ENCODE measurements at regions not wholly inside any gene's neighbourhood (a gene's known extent, or its start where the extent isn't known, plus 50 kb on each side); places are given as distances from the start of the nearest gene placed in this dataset.

- Histone ChIP-seq H3K36me3 (no peaks in the 10 kb centered on the region), H3K4me3 (no peak overlapping the region), H3K4me1 (ENCODE audit: insufficient read depth) (no peaks in the 10 kb centered on the region), H3K9me3 (no peaks in the 10 kb centered on the region), H3K27me3 (no peaks in the 10 kb centered on the region), H3K27ac (no peak overlapping the region)
- WGBS, 3 donors, result 81 to 91% (median 91%) methylated on average over 3 of the region's 3 CpGs
- intact Hi-C loops (cut with DNase I), result no loop called here
- no peak for DNase-seq
- TF ChIP-seq POLR2A (IDR thresholded peaks at IDR 0.05) (no peak), CTCF (IDR thresholded peaks at IDR 0.05) (no peak), EP300 (IDR thresholded peaks at IDR 0.05) (no peak)
These were observed 224.9 kb downstream of the BAMBI start for GRCh38 chr10:28902215-28902614.

- H3K36me3 ChIP-seq, result no peaks in the 10 kb centered on the region
- WGBS, 3 donors, result 77 to 93% (median 92%) methylated on average over 2 of the region's 2 CpGs
- intact Hi-C loops (cut with DNase I), result no loop called here
- no peak for DNase-seq
- no peak overlapping the region for H3K27ac ChIP-seq
- TF ChIP-seq CTCF (IDR thresholded peaks at IDR 0.05) (no peak), POLR2A (IDR thresholded peaks at IDR 0.05) (no peak), EP300 (IDR thresholded peaks at IDR 0.05) (no peak)
- H3K27me3 ChIP-seq, result no peaks in the 10 kb centered on the region
- H3K4me1 ChIP-seq (ENCODE audit: insufficient read depth), result no peaks in the 10 kb centered on the region
- no peak overlapping the region for H3K4me3 ChIP-seq
- H3K9me3 ChIP-seq, result no peaks in the 10 kb centered on the region
These were observed 225.7 kb downstream of the BAMBI start for GRCh38 chr10:28903063-28903462.

- no peak overlapping the region for H3K4me3 ChIP-seq
- H3K9me3 ChIP-seq, result no peaks in the 10 kb centered on the region
- H3K27me3 ChIP-seq, result no peaks in the 10 kb centered on the region
- no peaks in the 10 kb centered on the region for H3K4me1 ChIP-seq (ENCODE audit: insufficient read depth)
- DNase-seq, result no peak
- H3K36me3 ChIP-seq, result no peaks in the 10 kb centered on the region
- WGBS, 3 donors, result 46 to 59% (median 56%) methylated on average over 6 of the region's 6 CpGs
- no peak for TF ChIP-seq CTCF (IDR thresholded peaks at IDR 0.05)
- no peak for TF ChIP-seq EP300 (IDR thresholded peaks at IDR 0.05)
- intact Hi-C loops (cut with DNase I), result no loop called here
- no peak overlapping the region for H3K27ac ChIP-seq
These were observed 226.4 kb downstream of the BAMBI start for GRCh38 chr10:28903736-28904135.

GRCh38 chr10:28905371-28905770, 228.1 kb downstream of the BAMBI start:
- H3K4me1 ChIP-seq (ENCODE audit: insufficient read depth), result no peaks in the 10 kb centered on the region
- no peak overlapping the region for H3K4me3 ChIP-seq
- TF ChIP-seq POLR2A (IDR thresholded peaks at IDR 0.05) (no peak), CTCF (IDR thresholded peaks at IDR 0.05) (no peak), EP300 (IDR thresholded peaks at IDR 0.05) (no peak)
- no peak for DNase-seq
- intact Hi-C loops (cut with DNase I), result no loop called here
- H3K27me3 ChIP-seq, result no peaks in the 10 kb centered on the region
- 76 to 82% (median 81%) methylated on average over 5 of the region's 5 CpGs for WGBS, 3 donors
- H3K36me3 ChIP-seq, result no peaks in the 10 kb centered on the region
- no peaks in the 10 kb centered on the region for H3K9me3 ChIP-seq
- H3K27ac ChIP-seq, result no peak overlapping the region

- no peak overlapping the region for H3K4me3 ChIP-seq
- no peaks in the 10 kb centered on the region for H3K9me3 ChIP-seq
- intact Hi-C loops (cut with DNase I), result no loop called here
- H3K36me3 ChIP-seq, result no peaks in the 10 kb centered on the region
- H3K27me3 ChIP-seq, result no peaks in the 10 kb centered on the region
- H3K27ac ChIP-seq, result no peak overlapping the region
- no peaks in the 10 kb centered on the region for H3K4me1 ChIP-seq (ENCODE audit: insufficient read depth)
- TF ChIP-seq EP300 (IDR thresholded peaks at IDR 0.05) (no peak), CTCF (IDR thresholded peaks at IDR 0.05) (no peak), POLR2A (IDR thresholded peaks at IDR 0.05) (no peak)
- no peak for DNase-seq
- 71 to 77% (median 73%) methylated on average over 11 of the region's 11 CpGs for WGBS, 3 donors
These were observed 228.7 kb downstream of the BAMBI start for GRCh38 chr10:28906011-28906411.
